IMR-90 (cell line): ENCODE measurements at regions not wholly inside any gene's neighbourhood (a gene's known extent, or its start where the extent isn't known, plus 50 kb on each side); places are given as distances from the start of the nearest gene placed in this dataset.

Experiments used
- CEBPB ChIP-seq: IDR thresholded peaks from 2 replicates; pipeline ENCODE4 v1.6.1; 2012; ENCODE audit warnings: low read depth, low read length, improper control_type of control experiment
- TF ChIP-seq, protein P1 (sequence below): conservative IDR thresholded peaks from 2 replicates; pipeline ENCODE4 v1.5.1; 2012; ENCODE audit warnings: mild to moderate bottlenecking, low read depth, low read length, improper control_type of control experiment
- TF ChIP-seq, protein P2 (sequence below): fragments of 150-350 bp; IDR thresholded peaks from 2 replicates; pipeline ENCODE4 v1.6.1; 2016; ENCODE audit warnings: low read depth, mild to moderate bottlenecking, low read length, moderate library complexity, borderline replicate concordance

DNA sequence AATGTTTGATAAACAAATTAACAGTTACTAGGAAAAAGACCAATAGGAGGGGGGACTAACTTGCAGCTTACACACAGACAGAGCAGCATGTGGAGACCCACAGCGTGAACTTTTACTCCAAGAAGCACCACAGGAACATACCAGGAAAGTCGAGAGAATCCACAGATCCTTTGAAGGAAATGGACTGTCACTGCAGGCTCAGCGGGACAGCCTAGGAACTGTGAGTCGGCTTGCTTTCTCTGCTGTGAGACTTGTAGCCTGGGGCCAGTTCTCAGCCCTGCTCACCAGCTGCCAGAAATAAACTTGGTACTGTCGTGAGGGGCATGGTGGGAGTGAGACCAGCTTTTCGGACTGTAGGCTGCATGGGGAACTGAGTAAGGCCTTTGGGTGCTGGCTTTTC, 1211.5 kb downstream of the PCDH17 start:
- TF ChIP-seq, protein P1, sequence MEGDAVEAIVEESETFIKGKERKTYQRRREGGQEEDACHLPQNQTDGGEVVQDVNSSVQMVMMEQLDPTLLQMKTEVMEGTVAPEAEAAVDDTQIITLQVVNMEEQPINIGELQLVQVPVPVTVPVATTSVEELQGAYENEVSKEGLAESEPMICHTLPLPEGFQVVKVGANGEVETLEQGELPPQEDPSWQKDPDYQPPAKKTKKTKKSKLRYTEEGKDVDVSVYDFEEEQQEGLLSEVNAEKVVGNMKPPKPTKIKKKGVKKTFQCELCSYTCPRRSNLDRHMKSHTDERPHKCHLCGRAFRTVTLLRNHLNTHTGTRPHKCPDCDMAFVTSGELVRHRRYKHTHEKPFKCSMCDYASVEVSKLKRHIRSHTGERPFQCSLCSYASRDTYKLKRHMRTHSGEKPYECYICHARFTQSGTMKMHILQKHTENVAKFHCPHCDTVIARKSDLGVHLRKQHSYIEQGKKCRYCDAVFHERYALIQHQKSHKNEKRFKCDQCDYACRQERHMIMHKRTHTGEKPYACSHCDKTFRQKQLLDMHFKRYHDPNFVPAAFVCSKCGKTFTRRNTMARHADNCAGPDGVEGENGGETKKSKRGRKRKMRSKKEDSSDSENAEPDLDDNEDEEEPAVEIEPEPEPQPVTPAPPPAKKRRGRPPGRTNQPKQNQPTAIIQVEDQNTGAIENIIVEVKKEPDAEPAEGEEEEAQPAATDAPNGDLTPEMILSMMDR = no peak
- no peak for TF ChIP-seq CEBPB
- TF ChIP-seq, protein P2, sequence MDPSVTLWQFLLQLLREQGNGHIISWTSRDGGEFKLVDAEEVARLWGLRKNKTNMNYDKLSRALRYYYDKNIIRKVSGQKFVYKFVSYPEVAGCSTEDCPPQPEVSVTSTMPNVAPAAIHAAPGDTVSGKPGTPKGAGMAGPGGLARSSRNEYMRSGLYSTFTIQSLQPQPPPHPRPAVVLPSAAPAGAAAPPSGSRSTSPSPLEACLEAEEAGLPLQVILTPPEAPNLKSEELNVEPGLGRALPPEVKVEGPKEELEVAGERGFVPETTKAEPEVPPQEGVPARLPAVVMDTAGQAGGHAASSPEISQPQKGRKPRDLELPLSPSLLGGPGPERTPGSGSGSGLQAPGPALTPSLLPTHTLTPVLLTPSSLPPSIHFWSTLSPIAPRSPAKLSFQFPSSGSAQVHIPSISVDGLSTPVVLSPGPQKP = no peak
